Spleen (tissue), 7 donors: ENCODE measurements at regions not wholly inside any gene's neighbourhood (a gene's known extent, or its start where the extent isn't known, plus 50 kb on each side); places are given as distances from the start of the nearest gene placed in this dataset.

ENCODE experiments used
- POLR2A ChIP-seq, 3 donors: fragments of 450-650 bp; IDR thresholded peaks; one replicate each; pipeline ENCODE4 v1.5.1; 2017; ENCODE audit warnings: antibody characterized with exemption in 3 of 3, mild to moderate bottlenecking in 1 of 3
- POLR2AphosphoS5 ChIP-seq, 3 donors: sonication (generic); formaldehyde crosslinking; IDR thresholded peaks; one replicate each; pipeline ENCODE4 v1.5.1; 2017; ENCODE audit warnings: antibody characterized with exemption in 3 of 3
- TF ChIP-seq, protein P1 (sequence below), 11 experiments: fragments of 200-600 bp in 7 of 11; fragments of 450-650 bp in 4 of 11; sonication (generic) in 4 of 11; IDR thresholded peaks in 8 of 11; conservative IDR thresholded peaks in 3 of 11; 1 replicate in 7 of 11; 2 replicates in 4 of 11; pipeline versions ENCODE4 v1.4.0 to v1.8.0; 2016 to 2021; ENCODE audit warnings: antibody characterized with exemption in 11 of 11, inconsistent platforms in 4 of 11, mild to moderate bottlenecking in 1 of 11
- donor health status: DM: no; HTN: no; CAD: no; lungs with moderate emphysema.
- donor health status: DM: no; HTN: no; CAD: no.
- donor health status: DM: no; HTN: no; CAD: no.

DNA sequence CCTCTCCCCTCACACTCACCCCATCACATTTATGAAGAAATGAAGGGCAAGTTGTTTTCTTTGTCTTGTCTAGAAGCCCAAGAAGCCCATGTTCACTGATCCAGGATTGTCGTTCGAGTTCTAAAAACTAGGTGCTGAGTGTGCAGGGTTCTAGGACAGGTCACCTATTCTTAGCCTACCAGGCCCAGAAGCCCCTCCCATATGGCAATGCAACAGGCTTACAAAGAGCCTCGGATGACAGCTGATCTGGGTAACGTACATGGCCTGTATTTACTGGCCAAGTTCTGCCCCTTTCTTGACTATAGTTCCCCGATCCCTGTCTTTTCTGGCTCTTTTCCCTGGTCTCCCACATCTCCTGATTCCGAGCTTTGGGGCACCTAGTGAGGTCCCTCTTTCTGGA is 160.9 kb downstream of the FZD1 start:
- TF ChIP-seq, protein P1, sequence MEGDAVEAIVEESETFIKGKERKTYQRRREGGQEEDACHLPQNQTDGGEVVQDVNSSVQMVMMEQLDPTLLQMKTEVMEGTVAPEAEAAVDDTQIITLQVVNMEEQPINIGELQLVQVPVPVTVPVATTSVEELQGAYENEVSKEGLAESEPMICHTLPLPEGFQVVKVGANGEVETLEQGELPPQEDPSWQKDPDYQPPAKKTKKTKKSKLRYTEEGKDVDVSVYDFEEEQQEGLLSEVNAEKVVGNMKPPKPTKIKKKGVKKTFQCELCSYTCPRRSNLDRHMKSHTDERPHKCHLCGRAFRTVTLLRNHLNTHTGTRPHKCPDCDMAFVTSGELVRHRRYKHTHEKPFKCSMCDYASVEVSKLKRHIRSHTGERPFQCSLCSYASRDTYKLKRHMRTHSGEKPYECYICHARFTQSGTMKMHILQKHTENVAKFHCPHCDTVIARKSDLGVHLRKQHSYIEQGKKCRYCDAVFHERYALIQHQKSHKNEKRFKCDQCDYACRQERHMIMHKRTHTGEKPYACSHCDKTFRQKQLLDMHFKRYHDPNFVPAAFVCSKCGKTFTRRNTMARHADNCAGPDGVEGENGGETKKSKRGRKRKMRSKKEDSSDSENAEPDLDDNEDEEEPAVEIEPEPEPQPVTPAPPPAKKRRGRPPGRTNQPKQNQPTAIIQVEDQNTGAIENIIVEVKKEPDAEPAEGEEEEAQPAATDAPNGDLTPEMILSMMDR (IDR thresholded peaks at IDR 0.05 in 8 of 11, conservative IDR thresholded peaks at IDR 0.05 in 3 of 11) = no peak
- no peak for TF ChIP-seq POLR2AphosphoS5 (IDR thresholded peaks at IDR 0.05)
- no peak for TF ChIP-seq POLR2A (IDR thresholded peaks at IDR 0.05)
